Posterior cingulate gyrus (tissue), 11 donors: ENCODE measurements at regions not wholly inside any gene's neighbourhood (a gene's known extent, or its start where the extent isn't known, plus 50 kb on each side); places are given as distances from the start of the nearest gene placed in this dataset.

Experiments used
- DNase-seq, 10 donors: peaks; one replicate each; pipeline versions ENCODE4 v3.0.0 to v3.0.0-alpha.2; 2020 to 2021; ENCODE audit warnings: mixed read lengths in 3 of 10
- intact Hi-C: fragments of 100-400 bp; cut with DNase I; formaldehyde crosslinking; loops from one replicate; pipeline ENCODE4 v1.15.1; 2023

GRCh38 chr6:44500074-44500473 lies 112.6 kb downstream of the CDC5L start:
- DNase-seq: peak in 1 of 10 donors; percentile 61
- intact Hi-C loops: no loop called here

DNA sequence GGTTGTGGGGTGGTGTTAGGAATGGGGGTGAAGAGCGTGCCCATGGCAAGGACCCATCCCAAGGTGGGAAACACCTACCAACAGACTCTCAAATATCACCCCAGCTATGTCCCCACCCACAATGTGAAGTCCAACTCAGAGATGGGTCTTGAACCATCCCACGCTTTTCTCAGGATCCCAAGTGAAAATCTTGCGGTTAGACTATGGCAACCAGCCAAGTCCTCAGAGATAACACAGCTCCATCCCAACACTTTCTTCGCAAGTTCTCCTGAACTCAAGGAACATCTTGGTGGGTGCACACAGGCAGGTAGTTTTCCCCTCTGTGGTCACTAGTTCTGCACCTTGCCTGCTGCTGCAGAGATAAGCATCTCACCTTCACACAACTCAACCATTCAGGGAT lies 116.0 kb downstream of the CDC5L start:
- no peak for DNase-seq
- intact Hi-C loops: no loop called here

DNA sequence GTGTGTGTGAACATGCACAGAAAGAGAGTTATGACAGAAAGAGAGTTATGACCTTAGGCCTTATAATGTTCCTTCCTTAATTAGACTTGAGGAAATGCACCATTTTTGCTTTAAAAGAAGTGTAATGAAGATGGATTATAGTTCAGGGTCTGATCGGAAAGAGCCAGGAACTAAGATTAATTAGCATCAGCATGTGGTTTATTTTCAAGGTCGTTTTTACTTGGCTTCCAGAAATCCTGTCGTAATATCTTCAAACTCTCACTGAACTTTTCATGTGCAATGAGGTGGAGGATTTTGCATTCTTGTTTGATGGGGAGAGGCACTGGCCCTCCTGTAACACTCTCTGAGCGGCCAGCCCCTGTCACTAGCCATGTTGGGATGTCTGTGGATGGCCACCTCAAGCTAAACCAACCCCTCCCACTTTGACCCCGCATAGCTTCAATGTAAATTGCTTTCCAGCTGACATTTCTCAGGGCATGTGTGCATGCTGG lies 116.8 kb downstream of the CDC5L start:
- intact Hi-C loops: no loop called here
- no peak for DNase-seq

GRCh38 chr6:44505751-44506150 lies 118.2 kb downstream of the CDC5L start:
- peak in 1 of 10 donors; percentile 31 for DNase-seq
- intact Hi-C loops: no loop called here

- intact Hi-C loops: no loop called here
These were observed 119.5 kb downstream of the CDC5L start for GRCh38 chr6:44507014-44507413.

GRCh38 chr6:44508646-44509045 lies 121.1 kb downstream of the CDC5L start:
- intact Hi-C loops: no loop called here
- DNase-seq: no peak

More at GRCh38 chr6:44507014-44507413, 119.5 kb downstream of the CDC5L start:
- no peak for DNase-seq

DNA sequence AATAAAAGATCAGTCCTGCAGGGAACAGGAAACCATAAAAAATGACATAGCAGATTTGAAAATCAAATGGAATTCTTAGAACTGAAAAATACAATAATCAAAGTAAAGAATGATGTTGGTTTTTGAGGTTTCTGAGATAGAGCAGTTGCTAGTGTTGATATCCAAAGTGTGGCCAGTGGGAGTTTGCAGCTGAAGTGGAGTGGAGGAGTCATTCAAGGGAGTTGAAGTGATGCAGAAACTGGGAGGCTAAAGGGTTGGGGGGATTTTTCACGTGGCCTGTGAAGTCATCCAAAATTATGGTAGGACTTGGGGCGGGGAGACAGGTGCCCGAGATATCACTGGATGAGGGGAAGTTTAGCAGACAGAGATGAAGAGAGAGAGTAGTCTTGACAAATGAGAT lies 123.6 kb downstream of the CDC5L start:
- no peak for DNase-seq
- intact Hi-C loops: no loop called here

GRCh38 chr6:44512868-44513741 lies 125.6 kb downstream of the CDC5L start:
- peak in 1 of 10 donors; percentile 31 for DNase-seq
- intact Hi-C loops: no loop called here

GRCh38 chr6:44514085-44514484 lies 126.6 kb downstream of the CDC5L start:
- DNase-seq: no peak
- intact Hi-C loops: no loop called here

GRCh38 chr6:44514576-44515193 lies 127.2 kb downstream of the CDC5L start:
- intact Hi-C loops: no loop called here
- peak in 1 of 10 donors; percentile 34 for DNase-seq

DNA sequence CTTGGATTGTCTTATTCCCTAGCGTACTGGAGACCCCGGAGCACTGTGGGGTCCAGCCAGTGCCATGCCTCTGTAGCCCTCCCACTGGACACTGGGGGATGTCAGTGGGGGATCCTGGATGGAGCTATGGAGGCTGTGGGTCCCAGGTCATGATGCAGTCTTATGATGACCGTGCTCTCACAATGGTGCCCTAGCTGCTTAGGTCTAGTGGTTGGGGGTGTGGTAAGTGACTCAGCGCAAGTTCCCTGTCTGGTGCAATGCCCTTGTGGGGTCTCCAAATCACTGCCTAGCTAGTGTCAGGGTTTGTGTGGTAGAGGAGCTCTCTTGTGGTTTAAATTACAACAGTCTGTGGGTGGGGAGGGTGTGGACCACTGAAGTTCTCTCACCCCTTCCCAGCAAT lies 135.4 kb downstream of the CDC5L start:
- intact Hi-C loops: no loop called here
- DNase-seq: no peak

DNA sequence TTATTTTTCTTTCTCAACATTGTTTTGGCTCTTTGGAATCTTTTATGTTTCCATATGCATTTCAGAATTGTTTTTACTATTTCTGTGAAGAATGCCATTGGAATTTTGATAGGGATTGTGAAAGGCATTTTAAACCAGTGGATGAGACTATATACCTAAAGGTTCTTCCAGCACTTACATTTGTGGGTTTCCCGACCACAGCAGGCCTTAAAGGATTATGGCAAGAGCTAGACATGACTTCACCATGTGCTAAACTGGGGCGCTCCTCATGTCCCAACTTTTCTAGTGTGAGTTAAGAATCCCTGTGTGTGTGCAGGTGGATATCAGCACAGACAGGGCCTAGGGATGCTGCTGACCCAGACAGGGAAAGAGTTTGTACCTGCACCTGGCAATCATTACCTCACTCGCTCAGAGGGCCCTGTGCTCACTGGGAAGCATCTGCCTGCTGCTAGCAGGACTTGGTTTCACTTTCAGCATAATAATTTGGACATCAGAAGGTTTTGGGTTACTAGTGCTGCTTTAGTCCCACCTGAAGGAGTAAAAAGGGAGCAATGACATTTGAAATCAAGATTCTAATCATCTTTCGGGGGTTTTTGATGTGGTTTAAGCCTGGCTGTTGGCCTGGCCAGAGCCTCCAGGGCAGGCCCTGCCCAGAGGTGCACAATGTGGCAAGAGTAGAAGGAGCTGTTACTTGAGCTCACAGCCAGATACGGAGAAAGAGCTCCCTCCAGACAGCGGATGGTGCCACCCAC lies 137.1 kb downstream of the CDC5L start:
- intact Hi-C loops: no loop called here
- DNase-seq: no peak

- intact Hi-C loops: no loop called here
- no peak for DNase-seq
These were observed 138.3 kb downstream of the CDC5L start for GRCh38 chr6:44525761-44526351.

DNA sequence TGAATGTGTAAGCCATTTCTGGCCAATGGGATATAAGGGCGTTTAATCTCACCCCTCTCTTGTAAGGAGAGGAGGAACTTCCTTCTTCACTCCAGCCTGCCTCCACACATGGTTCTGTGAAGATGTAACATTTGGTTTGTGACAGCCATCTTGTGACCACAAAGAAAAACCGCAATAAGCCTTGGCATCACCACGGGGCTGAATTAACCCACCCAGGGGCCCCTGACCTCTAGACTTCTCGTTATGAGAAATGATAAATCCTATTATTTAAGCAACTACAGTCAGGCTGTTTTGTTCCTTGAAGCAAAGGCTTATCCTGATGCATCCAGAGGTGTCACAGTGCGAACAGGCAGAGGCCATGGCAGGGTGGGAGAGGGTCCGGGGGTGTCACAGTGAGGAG lies 139.7 kb downstream of the CDC5L start:
- intact Hi-C loops: no loop called here
- DNase-seq: no peak

- no peak for DNase-seq
- intact Hi-C loops: no loop called here
These were observed 140.3 kb downstream of the CDC5L start for GRCh38 chr6:44527583-44528369.

- DNase-seq: no peak
- intact Hi-C loops: no loop called here
These were observed 140.8 kb downstream of the CDC5L start for GRCh38 chr6:44528370-44528644.

- intact Hi-C loops: no loop called here
- DNase-seq: no peak
These were observed 141.2 kb downstream of the CDC5L start for GRCh38 chr6:44528716-44529115.

DNA sequence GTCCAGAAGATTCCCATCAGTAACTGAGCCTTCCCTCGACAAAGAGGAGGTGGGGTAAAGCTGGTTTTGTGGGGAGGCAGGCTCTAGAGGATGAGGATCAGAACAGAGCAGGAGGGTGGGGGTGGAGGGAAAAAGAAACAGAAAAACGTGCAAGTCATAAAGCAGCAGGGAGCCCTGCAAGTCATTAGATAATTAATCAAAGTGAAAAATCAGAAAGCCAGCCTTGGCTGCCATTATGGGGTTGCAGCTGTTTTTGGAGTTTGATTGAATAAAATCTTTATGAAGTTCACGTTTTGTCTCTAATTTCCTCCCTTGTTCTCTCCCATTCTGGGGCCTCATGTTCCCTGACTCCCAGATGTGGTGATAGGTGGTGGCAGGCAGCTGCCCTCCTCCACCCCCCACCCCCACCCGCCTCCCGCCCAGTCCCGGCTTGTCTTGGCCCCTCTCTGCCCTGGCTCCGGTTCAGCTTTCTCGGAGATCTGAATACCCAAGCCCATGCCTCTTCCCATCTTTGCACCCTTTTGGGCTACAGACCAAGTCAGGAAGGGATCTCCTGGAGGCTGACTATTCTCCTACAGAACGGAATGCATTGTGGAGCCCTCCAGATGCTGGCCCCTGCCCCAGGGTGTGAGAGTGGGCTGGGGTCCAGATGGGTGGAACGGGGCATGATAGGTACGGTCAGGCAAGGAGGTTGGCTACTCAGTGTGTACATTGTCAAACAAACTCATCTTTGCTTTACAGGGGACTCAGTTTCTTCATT lies 141.8 kb downstream of the CDC5L start:
- no peak for DNase-seq
- intact Hi-C loops: no loop called here

GRCh38 chr6:44530209-44530909 lies 142.9 kb downstream of the CDC5L start:
- intact Hi-C loops: no loop called here
- no peak for DNase-seq
